ENCODE measurements at regions not wholly inside any gene's neighbourhood (a gene's known extent, or its start where the extent isn't known, plus 50 kb on each side); places are given as distances from the start of the nearest gene placed in this dataset.

DNA sequence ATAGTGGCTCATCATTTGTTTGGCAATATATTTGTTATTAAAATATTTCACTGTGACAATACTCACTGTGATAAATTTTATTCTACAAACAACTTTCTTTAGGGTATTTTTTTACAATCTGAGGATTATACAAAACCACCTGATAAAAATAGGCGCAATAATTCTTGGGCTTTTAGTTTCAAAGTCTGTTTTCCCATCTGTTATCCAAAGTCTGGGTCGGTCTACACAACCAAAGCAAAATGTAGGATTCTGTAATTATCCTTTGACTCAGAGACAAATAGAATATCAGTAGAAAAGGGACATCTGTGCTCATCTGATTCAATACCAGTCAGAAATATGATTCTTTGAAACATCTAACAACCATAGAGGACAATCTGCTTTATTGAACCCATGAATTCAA is 271.8 kb upstream of the AMIGO2 start:
- TF ChIP-seq CTCF (conservative IDR thresholded peaks at IDR 0.05; ENCODE audit: low read depth, low read length) = no peak
- TF ChIP-seq EZH2phosphoT487 (IDR thresholded peaks at IDR 0.05; ENCODE audit: borderline replicate concordance, low read length) = no peak

All from PC-3 (cell line).